Stimulated activated CD4-positive, alpha-beta T cell treated with anti-CD3 and anti-CD28 coated beads, Interleukin-1b, Interleukin-23, amount 100 ng/mL, for 1 hour (primary cell): ENCODE measurements at regions not wholly inside any gene's neighbourhood (a gene's known extent, or its start where the extent isn't known, plus 50 kb on each side); places are given as distances from the start of the nearest gene placed in this dataset.

Experiments used
- DNase-seq, 2 donors: peaks; one replicate each; pipeline ENCODE4 v3.0.0-alpha.2; 2020; ENCODE audit warnings: low read depth in 2 of 2

DNA sequence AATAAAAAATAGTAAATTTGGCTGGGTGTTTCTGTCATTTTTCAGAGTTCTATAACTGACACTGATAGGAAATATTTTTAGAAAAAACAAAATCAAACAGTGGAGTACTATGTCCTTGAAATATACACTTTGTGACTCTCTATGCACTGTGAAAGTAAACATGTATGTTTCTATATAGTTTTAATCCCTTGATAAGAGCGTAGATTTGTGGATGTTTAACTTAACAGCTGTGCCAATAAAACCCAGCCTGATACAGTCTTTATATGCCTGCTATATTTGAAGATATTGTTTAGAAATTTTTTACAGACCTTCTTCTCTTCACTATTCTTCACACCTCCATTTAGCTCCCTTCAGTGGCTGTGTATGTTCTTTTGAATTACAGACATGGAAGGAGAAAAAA is 473.3 kb upstream of the FZD8 start:
- DNase-seq, result no peak

DNA sequence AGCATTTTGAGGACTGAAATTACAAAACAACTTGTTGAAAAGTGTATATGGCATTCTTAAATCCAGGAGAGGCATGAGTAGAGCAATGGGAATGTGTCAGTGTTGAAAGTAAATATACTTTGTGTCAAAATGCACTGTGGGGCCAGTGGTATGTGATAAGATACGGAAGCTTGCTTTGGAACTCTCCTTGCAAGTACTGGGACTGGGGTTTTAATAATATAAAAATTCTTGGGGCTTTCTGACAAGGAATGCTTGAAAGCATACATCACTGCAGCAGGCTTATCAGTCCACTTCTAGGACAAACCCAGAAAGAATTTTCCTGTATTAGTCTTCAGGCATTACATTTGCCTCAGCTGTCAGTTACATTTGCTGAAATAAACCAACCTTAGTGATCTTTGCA is 472.8 kb upstream of the FZD8 start:
- DNase-seq, result no peak

GRCh38 chr10:36114141-36114540 is 472.0 kb upstream of the FZD8 start:
- no peak for DNase-seq

DNA sequence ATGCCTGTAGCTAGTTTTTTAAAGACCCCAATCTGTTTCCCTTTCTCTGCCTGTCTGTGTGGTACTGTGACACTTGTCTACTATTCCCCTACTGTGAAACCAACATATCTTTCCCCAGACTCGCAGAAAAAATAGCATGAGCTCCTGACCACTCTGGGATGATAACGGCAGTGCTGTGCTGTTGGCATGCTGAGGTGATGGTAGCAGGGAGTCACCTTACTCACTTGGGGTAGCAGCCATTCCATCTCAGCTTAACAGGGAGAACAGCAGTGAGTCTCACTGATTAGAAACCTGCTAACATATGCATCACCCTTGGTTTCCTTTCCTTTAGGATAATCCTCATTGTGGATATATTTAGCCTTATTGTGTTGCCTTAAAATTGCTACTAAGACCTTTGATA is 469.6 kb upstream of the FZD8 start:
- DNase-seq, result no peak

- no peak for DNase-seq
Measured at GRCh38 chr10:36110097-36110496, 468.0 kb upstream of the FZD8 start.

DNA sequence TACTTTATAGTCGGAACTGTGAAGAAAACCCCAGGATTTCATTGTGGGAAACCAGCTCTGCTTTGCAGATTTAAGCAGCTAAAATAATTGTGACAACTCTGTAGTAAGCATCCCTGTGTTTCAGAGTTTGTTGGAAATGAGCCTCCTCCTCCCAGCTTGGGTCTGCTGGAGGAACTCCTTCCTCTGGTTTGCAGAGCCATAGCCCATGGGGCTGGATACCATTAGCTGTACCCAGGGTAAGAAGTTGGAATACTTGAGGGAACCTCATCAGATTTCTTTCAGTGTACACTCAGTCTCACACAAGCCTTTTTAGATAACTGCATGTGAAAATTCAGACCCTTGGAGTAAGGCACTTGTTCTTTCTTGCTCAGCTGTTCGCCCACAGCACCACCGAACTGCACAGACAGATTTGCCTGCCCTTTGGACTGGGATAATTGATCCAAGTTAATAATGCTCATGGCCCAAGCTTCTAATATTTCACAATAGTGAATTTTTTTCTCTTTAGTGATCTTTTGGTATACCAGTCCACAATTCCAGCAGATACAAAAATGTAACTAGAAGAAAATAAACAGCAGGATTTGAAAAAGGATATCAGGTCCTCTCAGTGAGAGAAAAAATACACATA is 467.4 kb upstream of the FZD8 start:
- no peak for DNase-seq

- no peak for DNase-seq
Measured at GRCh38 chr10:36097696-36098095, 455.6 kb upstream of the FZD8 start.

GRCh38 chr10:36096576-36096975 is 454.5 kb upstream of the FZD8 start:
- no peak for DNase-seq

DNA sequence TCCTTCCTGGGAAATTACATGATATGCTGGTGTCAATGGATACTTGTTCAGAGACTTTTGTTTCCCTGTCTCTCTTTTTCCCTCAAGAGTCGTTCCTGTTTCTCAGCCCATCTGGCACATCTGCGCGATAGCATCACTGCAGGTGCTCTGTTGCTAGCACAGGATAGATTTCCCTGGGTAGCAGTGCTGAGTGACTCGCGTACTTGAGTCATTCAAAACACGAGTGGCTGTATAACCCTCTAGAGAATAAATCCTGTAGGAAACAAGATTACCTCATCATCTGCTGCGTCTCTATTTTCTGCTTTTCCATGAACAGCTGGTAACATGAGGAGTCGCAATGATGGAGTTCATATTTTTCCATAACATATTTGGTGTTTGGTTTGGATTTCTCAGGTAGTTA is 452.0 kb upstream of the FZD8 start:
- no peak for DNase-seq

DNA sequence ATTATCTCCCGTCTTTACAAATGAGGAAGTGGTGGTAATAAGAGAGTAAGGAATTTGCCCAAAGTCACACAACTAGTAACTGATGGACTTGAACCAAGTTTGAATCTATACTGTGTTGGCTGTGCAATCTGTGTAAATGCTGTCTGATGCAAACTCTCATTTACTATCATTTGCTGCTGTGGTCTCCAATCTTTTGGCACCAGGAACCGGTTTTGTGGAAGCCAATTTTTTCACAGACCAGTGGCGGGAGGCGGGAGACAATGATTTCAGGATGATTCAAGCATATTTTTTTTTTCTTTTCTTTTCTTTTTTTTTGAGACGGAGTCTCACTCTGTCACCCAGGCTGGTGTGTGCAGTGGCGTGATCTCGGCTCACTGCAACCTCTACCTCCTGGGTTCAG is 450.0 kb upstream of the FZD8 start:
- no peak for DNase-seq

- no peak for DNase-seq
Measured at GRCh38 chr10:36091007-36091406, 448.9 kb upstream of the FZD8 start.

DNA sequence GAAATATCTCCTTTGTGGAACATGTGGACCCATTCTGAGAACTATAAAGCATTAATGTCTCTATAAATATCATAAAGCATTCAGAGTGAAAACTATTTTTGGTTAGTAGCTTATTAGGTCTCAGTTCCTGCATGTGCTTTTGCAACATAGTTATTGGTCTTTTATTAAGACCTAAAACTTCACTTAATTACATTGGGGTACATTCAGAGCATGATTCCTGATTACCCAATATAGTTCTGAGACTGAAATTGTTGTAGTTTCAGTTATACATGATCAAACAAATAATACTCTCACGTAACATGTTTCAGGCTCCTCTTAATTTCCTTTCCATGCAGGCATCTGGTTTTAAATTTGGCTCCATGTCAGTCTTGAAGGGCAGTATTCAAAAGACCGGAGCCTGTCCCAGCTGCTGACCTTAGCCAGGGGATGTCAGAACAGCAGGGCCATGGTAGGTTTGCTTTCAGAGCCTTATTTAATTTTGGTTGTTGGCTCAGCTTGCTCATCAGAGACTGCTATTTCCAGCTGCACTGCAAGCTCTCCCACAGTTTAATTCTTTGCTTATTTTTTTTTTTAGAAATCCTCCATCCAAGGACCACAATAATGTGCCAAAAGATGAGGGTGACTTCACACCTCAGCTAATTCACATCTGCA is 447.8 kb upstream of the FZD8 start:
- no peak for DNase-seq

DNA sequence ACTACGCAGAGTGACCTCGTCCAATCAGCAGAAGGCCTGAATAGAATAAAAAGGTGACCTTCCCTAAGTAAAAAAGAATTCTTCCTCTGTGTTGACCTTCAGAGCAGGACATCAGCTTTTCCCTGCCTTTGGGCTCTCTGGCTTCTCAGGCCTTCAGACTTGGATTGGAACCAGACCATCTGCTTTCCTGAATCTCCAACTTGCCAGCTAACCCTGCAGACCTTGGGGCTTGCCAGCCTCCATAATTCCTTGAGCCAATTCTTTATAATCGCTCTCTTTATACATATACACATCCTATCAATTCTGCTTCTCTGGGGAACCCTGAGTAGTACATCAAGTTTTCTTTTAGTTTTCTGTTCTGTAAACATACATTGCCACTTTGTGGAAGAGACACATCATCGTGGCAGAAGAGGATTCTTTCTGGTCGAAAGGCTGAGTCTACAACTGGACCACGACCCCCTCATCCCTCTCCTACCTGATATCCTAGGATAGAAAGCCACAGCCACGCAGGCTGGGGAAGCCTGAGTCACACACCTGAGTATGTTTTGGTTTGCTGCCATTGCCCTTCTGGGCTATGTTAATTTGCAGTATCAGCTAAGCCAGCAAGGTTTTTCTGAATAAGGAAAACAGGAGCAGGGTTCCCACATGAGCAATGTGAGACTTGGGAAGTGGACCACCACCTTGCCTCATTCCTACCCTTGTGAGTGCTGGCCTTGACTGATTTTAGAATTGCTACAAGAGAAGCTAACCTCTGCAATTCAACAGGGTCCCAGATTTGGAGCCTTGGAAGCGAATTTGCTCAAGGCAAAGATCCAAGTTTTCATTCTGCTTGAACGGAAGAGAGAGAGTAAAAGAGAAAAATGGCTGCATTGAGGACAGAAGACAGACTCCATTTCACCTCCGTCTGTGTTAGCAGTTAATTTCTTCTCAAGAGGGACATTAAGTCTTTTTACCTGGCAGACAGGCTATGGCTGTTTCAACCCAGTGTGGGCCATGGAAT is 445.2 kb upstream of the FZD8 start:
- DNase-seq, result no peak

- DNase-seq, result no peak
Measured at GRCh38 chr10:36075196-36075595, 433.1 kb upstream of the FZD8 start.

DNA sequence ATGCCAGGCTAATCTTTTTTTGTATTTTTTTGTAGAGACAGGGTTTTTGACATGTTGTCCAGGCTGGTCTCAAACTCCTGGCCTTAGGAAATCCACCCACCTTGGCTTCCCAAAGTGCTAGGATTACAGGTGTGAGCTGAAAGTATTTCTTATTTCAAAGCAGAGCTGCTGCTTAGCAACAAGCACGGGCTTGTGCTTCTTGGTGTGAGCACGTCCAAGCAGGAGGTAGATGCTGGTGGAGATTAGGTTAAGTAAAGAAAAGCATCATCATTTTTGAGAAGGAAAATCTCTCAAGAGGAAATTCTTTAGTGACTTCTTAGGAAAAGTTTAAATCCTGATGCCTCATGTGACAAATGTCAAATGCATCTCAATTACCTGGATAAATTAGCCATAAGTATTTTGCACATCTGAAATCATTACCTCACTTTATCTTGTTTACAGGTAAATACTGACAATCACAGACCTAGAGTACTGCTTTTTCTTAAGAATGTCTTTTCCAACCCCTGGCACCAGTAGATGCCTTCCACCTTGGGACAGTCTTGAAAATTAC is 431.8 kb upstream of the FZD8 start:
- DNase-seq, result no peak

DNA sequence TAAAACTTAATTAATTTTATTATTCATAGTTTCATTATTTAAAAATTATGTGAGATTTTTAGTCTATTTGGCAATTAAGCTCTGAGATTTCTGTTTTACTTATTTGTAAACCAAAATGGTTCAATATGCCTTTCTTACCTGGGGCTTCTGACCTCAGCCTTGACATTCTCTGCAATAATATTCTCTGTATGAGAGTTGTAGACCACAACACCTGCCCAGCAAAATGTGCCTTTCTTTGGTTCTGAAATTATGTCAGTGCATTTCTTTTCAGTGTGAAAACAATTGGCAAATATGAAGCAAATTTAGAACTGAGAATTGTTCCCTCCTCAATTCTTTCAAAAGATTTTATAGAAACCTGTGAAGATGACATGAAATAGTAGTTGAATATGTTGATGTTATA is 426.4 kb upstream of the FZD8 start:
- no peak for DNase-seq

DNA sequence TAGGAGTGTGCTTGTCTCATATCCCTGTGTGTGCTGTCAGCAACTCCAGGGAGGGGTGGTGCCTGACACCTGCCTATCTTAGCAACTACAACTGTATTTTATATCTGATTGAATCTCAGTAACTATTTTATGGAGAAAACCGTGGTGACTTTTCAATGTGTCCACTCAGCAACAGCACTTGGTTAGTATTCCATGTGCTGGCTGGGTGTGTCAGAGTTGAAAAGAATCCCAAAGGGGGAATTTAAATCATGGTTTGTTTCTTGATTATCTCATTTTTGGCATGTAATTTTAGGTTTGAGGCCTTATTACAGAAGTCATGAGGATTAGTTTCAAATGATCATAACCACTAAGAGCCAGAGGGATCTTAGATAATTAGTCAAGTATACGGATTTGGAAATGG is 425.7 kb upstream of the FZD8 start:
- no peak for DNase-seq

DNA sequence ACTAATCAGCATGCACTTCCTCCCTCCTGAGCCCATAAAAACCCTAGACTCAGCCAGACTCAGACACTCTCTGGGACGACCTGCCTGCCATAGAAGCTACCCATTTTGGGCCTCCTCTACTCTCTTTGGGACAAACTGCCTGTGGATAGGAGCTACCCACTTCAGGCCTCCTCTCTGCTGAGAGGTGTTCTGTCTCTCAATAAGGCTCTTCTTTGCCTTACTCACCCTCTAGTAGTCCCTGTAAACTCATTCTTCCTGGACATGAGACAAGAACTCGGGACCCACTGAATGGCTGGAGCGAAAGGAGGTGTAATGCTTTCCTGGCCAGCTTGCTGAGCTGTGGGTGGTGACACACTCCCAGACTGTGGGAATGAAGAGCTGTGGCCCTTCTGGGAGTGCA is 424.8 kb upstream of the FZD8 start:
- DNase-seq, result no peak

DNA sequence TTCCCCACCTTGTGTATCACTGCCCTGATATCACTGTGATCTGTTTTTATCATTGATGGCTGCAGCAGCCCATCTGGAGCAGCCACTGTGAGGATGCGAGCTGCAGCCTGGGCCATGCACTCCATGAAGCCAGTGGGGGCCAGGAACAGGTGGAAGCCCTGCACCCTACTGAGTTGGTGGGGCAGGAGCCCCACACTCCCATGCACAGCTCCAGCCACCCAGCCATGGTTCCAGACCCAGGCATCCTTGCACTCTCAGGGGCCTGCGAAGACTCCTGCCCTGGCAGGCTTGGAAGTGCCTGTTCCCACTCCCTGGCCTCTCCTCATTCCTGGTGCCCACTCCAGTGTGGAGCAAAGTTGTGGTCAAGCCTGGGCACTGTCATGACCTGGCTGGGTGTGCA is 424.0 kb upstream of the FZD8 start:
- no peak for DNase-seq

DNA sequence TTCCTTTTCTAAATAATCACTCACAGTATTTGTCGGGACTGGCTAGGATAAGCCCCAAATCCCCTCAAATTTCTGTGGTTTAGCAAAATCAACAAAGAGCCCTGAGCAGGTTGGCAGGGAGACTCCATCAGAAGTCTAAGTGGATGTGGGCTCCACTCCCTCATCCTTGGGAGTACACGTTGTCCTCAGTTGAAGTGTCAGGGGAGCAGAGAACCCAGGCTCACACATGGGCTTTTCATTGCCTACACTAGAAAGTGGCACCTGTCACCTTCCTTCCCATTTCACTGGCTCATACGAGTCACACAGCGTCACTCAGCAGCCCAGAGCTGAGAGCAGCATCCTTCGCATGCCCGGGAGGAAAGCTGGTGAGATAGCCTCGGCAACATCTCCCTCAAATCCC is 421.3 kb upstream of the FZD8 start:
- DNase-seq, result no peak

GRCh38 chr10:36057731-36058130 is 415.6 kb upstream of the FZD8 start:
- DNase-seq, result no peak

- no peak for DNase-seq
Measured at GRCh38 chr10:36057180-36057579, 415.1 kb upstream of the FZD8 start.

DNA sequence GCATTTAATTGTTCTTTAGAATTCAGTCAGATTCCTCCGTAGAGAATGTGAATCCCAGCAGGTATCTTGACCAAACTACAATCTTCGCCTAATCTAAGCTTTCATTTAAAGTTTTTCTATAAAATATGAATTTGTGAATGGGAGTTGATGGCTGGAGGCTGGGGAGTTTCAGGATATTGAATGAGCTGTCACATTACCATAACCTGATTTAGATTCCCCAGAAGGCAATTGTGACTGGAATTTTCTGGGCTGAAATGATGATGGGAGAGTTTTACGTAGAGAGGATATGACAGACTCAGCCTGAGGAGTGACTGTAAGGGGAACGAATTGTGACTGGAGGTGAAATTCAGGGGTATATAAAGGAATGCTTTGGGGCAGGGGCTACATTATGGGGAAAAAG is 411.7 kb upstream of the FZD8 start:
- DNase-seq, result no peak
